Naive thymus-derived CD8-positive, alpha-beta T cell (primary cell): ENCODE measurements at regions not wholly inside any gene's neighbourhood (a gene's known extent, or its start where the extent isn't known, plus 50 kb on each side); places are given as distances from the start of the nearest gene placed in this dataset.

Source experiments
- ATAC-seq, 2 donors: fragments of 150-1000 bp; cut with Tn5 transposase in 1 of 2; sonication (Bioruptor Pico), chemical (Tn5 transposase) in 1 of 2; 1 replicate in 1 of 2; 2 replicates in 1 of 2; pipeline ENCODE4 v1.10.0; 2021; ENCODE audit warnings: mild to moderate bottlenecking in 2 of 2, moderate library complexity in 2 of 2
- POLR2A ChIA-PET: fragments of 350-600 bp; sonication (Branson Sonifier 250); formaldehyde crosslinking; loops from one replicate; lab custom pipeline; 2021; ENCODE audit warnings: antibody characterized with exemption; lab: Charles Lee
- DNase-seq, 10 donors: peaks; one replicate each; pipeline versions ENCODE4 v3.0.0 to v3.0.0-alpha.2; 2020 to 2022
- H3K27ac Mint-ChIP-seq, 10 donors: one replicate each; pipeline ENCODE4 v1.8.0; 2020 to 2022; ENCODE audit warnings: mild to moderate bottlenecking in 10 of 10, mixed read lengths in 10 of 10, moderate library complexity in 4 of 10, inconsistent platforms in 1 of 10
- H3K27me3 Mint-ChIP-seq, 5 donors: one replicate each; pipeline ENCODE4 v1.8.0; 2021 to 2022; ENCODE audit warnings: mixed read lengths in 5 of 5
- H3K36me3 Mint-ChIP-seq, 3 donors: one replicate each; pipeline ENCODE4 v1.8.0; 2020 to 2022; ENCODE audit warnings: mixed read lengths in 3 of 3, mild to moderate bottlenecking in 2 of 3, inconsistent platforms in 1 of 3
- H3K4me1 Mint-ChIP-seq, 4 donors: one replicate each; pipeline ENCODE4 v1.8.0; 2021 to 2022; ENCODE audit warnings: mixed read lengths in 4 of 4
- H3K4me3 Mint-ChIP-seq, 10 donors: one replicate each; pipeline ENCODE4 v1.8.0; 2020 to 2022; ENCODE audit warnings: mild to moderate bottlenecking in 10 of 10, mixed read lengths in 10 of 10, moderate library complexity in 6 of 10, inconsistent platforms in 1 of 10
- H3K9me3 Mint-ChIP-seq, 9 donors: one replicate each; pipeline ENCODE4 v1.8.0; 2020 to 2022; ENCODE audit warnings: mixed read lengths in 9 of 9, mild to moderate bottlenecking in 3 of 9, inconsistent platforms in 1 of 9, moderate library complexity in 1 of 9

DNA sequence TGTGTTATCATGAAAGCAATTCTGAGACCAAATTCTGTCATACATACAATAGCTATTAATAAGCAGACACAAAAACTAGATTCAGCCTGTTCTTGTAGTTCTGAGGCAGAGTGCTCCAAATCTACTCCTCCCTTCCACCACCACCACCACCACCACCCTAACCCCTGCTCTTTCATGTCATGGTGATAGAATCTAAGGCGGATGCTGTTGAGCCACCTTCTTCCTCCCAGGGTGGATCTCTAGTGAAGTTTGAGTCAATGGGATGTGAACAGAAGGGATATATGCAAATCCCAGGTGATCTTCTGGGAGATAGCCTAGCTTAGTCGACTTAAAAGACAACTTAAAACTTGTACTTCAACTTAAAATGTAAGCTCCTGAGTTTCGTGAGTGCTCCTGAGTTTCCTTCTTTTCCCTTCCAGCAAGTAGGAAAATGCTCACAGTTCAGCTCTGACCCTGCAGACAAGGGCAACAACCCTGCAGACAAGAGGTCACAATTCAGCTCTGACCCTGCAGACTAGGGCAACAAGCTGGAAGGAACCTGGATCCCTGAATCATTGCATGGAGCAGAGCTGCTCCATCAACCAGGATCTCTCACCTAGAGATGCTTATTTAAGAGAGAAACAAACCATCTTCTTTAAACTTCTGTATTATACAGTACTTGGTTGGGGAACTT lies 204.1 kb downstream of the TTC8 start:
- Mint-ChIP-seq H3K4me3 (peak overlapping the region; percentile 5 to 66 (median 46)), H3K27ac (peak overlapping the region in 2 of 10 donors; percentile 5 to 61), H3K27me3 (peaks cover 36 to 59% (median 57%) of the 10 kb centered on the region in 5 donors), H3K36me3 (no peaks in the 10 kb centered on the region), H3K4me1 (peaks cover 0 to 8% (median 3%) of the 10 kb centered on the region in 4 donors), H3K9me3 (no peaks in the 10 kb centered on the region)
- DNase-seq (no peak), ATAC-seq (no peak)
- POLR2A ChIA-PET, result no interaction called here

DNA sequence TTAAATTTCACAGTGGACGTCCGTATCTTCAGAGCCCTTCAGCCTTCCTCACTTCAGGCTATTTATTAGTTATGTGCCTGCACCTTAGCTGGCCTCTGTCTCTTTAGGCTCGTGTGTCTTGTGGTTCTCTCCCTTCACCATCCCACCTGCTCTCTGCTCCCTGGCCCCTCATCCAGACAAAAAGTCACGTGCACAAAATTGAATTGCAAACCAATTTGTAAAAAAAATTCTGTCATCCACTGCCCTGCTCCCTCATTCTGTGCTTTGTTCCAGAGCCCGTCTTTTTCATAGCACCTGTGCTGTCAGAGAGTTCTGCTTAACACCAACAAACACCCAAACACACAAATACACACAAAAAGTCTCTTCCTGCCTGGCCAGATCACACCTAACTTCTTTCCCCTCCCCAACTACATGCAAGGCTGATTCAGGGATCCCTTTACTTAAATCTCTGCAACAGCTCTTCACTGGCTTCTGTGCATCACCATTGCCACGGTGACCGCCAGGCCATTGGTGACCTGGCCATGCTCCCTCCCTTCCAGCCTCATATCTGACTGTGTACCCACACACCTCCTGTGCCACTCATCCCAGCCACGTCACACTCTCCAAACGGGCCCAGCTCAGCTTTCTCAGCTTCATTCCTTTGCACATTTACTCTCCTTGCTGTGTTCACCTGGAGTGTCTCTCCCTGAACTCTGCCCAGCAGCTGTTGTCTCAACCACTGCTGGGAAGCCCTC lies 205.7 kb downstream of the TTC8 start:
- peaks cover 0 to 8% (median 3%) of the 10 kb centered on the region in 4 donors for H3K4me1 Mint-ChIP-seq
- peaks cover 27 to 49% (median 43%) of the 10 kb centered on the region in 5 donors for H3K27me3 Mint-ChIP-seq
- no peaks in the 10 kb centered on the region for H3K9me3 Mint-ChIP-seq
- peak overlapping the region in 1 of 10 donors; percentile 7 for H3K4me3 Mint-ChIP-seq
- DNase-seq, result no peak
- H3K27ac Mint-ChIP-seq, result peak overlapping the region in 1 of 10 donors; percentile 17
- POLR2A ChIA-PET, result no interaction called here
- H3K36me3 Mint-ChIP-seq, result no peaks in the 10 kb centered on the region
- no peak for ATAC-seq

DNA sequence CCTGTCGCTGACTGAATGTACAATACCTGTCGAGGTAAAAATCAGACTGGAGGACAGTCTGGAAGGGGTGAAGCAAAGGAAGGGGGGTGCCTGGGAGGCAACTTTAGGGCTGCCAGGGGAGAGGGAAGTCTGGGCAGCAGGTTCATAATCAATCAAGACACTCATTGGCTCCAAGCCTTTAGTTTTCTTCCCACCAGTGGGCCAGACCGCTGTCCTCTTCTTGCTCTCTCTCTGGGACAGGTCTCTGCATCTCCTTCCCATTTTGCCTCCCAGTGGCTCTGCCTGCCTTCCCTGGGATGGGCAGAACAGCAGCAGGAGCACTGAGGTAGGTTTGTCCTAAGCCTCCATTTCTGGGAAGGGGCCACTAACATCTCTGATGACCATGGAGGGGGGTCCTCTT lies 206.5 kb downstream of the TTC8 start:
- H3K4me3 Mint-ChIP-seq, result no peak overlapping the region
- H3K27ac Mint-ChIP-seq, result peak overlapping the region in 1 of 10 donors; percentile 17
- no peaks in the 10 kb centered on the region for H3K36me3 Mint-ChIP-seq
- POLR2A ChIA-PET, result no interaction called here
- DNase-seq (no peak), ATAC-seq (no peak)
- H3K9me3 Mint-ChIP-seq, result no peaks in the 10 kb centered on the region
- peaks cover 27 to 51% (median 42%) of the 10 kb centered on the region in 5 donors for H3K27me3 Mint-ChIP-seq
- H3K4me1 Mint-ChIP-seq, result peaks cover 0 to 8% (median 3%) of the 10 kb centered on the region in 4 donors

DNA sequence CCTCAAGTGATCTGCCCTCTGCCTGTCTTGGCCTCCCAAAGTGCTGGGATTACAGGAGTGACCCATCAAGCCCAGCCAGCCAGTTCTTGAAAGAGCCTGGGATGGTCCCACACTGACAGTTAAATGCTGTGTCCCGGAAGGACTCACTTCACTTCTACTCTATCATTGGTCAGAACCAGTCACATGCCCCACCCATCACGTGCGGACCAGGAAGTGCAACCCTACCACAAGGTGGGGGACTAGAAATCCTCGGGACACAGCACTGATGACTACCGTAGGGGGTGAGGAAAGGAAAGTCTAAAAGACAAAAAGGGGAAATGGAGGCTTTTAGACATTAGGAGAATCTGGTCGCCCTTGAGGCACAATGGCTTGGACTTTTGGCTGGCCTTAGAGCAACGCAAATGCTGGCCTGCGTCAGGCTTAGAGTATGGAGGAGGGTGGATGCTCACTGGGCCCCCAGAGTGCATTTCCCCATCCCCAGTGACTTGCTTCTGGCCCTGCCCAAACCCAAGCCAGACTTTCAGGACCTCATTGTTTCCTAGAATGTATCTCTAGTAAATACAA lies 207.7 kb downstream of the TTC8 start:
- POLR2A ChIA-PET, result no interaction called here
- Mint-ChIP-seq H3K9me3 (no peaks in the 10 kb centered on the region), H3K36me3 (no peaks in the 10 kb centered on the region), H3K4me3 (no peak overlapping the region), H3K4me1 (peaks cover 0 to 8% (median 3%) of the 10 kb centered on the region in 4 donors), H3K27ac (no peak overlapping the region), H3K27me3 (peaks cover 27 to 54% (median 43%) of the 10 kb centered on the region in 5 donors)
- no peak for DNase-seq
- ATAC-seq, result no peak

DNA sequence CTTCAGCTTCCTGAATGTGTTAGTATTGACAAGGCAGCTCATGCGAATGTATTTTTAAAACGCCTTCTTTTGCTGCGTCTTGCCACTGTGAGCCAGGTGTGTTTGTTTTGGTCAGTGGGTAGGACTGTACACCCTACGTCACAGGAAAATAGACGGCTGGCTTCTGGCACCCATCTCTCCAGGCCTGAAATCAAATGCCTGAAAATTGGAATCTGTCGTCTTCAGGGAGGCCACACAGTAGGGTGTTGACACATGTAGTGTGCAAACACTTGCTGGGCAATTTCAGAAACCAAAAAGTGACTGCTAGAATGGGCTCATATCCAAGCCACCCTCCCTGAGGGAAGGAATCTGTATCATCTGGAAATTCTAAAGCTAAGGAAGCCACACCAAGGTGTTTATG lies 209.3 kb downstream of the TTC8 start:
- Mint-ChIP-seq H3K27me3 (peaks cover 19 to 50% (median 42%) of the 10 kb centered on the region in 5 donors), H3K4me1 (no peaks in the 10 kb centered on the region), H3K27ac (no peak overlapping the region), H3K4me3 (no peak overlapping the region), H3K9me3 (no peaks in the 10 kb centered on the region), H3K36me3 (no peaks in the 10 kb centered on the region)
- no peak for DNase-seq
- no peak for ATAC-seq
- POLR2A ChIA-PET, result no interaction called here

DNA sequence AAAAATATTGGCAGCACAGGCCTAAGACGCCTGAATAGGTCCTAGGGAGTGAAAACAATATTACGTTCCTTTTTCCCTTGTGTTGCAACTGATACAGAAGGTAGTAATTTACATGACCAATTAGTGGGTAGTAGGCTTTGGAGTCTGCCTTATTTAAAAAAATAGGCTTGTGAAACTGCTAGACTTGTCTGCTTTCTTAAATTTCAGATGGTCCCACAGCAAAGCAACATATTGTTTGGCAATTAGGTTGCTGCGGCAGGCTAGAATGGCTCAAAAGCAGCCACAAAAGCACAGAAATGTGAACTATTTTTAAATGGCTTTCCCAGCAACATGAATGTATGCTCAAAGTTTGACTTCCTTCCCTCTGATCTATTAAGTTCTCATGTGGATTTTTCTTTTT lies 211.9 kb downstream of the TTC8 start:
- DNase-seq, result no peak
- Mint-ChIP-seq H3K36me3 (no peaks in the 10 kb centered on the region), H3K27ac (no peak overlapping the region), H3K27me3 (peaks cover 9 to 39% (median 26%) of the 10 kb centered on the region in 5 donors), H3K4me3 (no peak overlapping the region), H3K4me1 (peaks cover 3 to 14% (median 10%) of the 10 kb centered on the region in 4 donors), H3K9me3 (no peaks in the 10 kb centered on the region)
- no peak for ATAC-seq
- POLR2A ChIA-PET, result no interaction called here

DNA sequence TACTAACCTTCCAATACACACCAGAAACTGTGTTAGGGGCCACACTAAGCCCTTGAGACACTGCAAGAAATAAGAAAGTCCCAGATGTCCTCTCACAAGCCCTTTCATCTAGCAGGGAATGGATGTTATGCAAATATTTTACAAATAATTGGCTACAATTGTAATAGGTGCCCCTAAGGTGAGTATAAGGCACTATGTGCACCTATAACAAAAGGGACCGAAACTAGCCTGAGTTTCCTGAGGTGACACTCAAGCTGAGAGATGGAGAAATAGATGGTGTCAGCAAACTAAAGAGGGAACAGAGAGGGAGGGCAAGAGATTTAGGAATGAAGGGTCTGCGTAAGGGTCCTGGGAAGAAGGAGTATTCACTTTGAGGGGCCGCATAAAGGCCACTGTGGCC lies 212.6 kb downstream of the TTC8 start:
- Mint-ChIP-seq H3K36me3 (no peaks in the 10 kb centered on the region), H3K4me1 (peaks cover 4 to 18% (median 10%) of the 10 kb centered on the region in 4 donors), H3K27me3 (peaks cover 9 to 39% (median 25%) of the 10 kb centered on the region in 5 donors), H3K9me3 (peaks cover 0 to 2% (median 0%) of the 10 kb centered on the region in 9 donors), H3K27ac (peak overlapping the region in 1 of 10 donors; percentile 71), H3K4me3 (no peak overlapping the region)
- POLR2A ChIA-PET, result no interaction called here
- DNase-seq, result no peak
- no peak for ATAC-seq

DNA sequence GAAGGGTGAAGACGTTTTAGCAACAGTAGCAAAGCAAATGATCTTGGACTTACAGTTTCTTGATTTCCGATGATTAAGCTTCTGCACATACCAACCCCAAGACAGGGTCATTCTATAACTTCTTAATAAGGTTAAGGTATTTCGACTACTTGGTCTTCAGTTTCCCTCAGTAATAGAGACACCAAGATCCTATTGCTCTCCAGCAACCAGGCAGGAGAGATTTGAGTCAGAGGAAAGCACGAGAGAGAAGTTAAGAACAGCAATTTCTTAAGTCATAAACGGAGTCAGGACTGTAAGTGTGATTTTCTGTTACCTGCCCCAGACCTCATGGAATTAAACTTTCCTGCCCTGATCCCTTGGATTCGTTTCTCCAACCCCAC lies 215.6 kb downstream of the TTC8 start:
- DNase-seq (no peak), ATAC-seq (no peak)
- H3K36me3 Mint-ChIP-seq, result peaks cover 0 to 8% (median 7%) of the 10 kb centered on the region in 3 donors
- no peak overlapping the region for H3K27ac Mint-ChIP-seq
- peaks cover 0 to 14% (median 3%) of the 10 kb centered on the region in 9 donors for H3K9me3 Mint-ChIP-seq
- H3K4me3 Mint-ChIP-seq, result peak overlapping the region in 8 of 10 donors; percentile 67 to 86 (median 78)
- POLR2A ChIA-PET, result no interaction called here
- H3K27me3 Mint-ChIP-seq, result peaks cover 4 to 43% (median 24%) of the 10 kb centered on the region in 5 donors
- H3K4me1 Mint-ChIP-seq, result peaks cover 4 to 19% (median 10%) of the 10 kb centered on the region in 4 donors

DNA sequence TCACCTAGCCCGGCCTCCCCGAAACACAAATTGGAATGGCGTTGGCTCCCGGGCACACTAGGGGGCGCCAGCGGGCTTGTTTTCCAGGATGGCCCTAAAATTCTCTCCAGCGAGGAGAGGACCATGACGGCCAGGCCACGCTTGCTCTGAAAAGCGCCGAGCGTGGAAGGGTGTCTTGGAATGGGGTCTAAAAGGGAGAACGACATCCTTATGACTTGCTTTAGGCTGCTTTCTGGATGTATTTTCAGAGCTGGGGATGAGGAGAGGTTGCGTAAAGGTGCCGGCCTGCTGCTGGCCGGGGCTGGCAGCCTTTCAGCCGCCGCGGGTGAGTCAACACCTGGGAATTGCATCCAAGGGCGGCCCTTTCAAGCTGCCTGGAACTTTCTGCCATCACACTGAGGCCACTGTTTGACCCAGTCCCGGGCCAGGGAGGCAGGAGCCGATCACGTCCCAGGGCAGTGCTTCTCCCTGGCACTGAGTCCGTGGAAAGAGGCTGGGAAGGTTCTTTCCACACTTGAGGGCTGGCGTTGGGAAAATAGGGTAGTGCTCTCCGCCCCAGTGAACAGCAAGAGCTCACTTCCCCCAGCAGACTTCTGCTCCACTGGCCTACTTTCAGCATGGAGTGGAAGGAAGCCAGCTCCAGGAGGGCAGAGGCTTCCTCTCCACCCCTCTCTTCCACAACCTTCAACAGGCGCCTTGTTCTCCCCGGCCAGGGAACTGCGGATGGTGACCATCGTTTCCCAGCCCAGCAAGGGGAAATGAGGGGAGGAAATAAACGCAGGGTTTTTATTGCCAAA lies 216.2 kb downstream of the TTC8 start:
- H3K27ac Mint-ChIP-seq, result peak overlapping the region in 1 of 10 donors; percentile 85

DNA sequence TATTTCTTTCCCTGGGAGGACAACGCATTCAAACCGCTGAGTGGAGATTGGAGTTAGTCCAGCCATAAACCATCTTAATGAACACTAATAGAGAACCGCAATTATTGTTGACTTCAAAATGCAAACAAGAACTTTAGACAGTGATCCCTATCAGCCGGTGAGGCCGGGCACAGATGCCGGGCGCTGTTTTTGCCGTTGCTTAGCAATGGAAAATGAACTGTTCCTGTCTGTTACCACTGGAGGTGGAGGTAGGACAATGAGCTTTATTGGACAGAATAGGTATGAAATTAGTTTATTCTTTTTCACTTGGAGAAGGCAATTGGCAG lies 216.8 kb downstream of the TTC8 start:
- POLR2A ChIA-PET, result no interaction called here
- H3K27me3 Mint-ChIP-seq, result peaks cover 0 to 35% (median 18%) of the 10 kb centered on the region in 5 donors

More for the DNA sequence above, 216.2 kb downstream of the TTC8 start:
- Mint-ChIP-seq H3K36me3 (peaks cover 0 to 8% (median 7%) of the 10 kb centered on the region in 3 donors), H3K9me3 (peaks cover 0 to 14% (median 3%) of the 10 kb centered on the region in 9 donors), H3K4me3 (peak overlapping the region; percentile 67 to 86 (median 77)), H3K27me3 (peaks cover 0 to 37% (median 19%) of the 10 kb centered on the region in 5 donors), H3K4me1 (peaks cover 4 to 19% (median 10%) of the 10 kb centered on the region in 4 donors)
- ATAC-seq, result peak; percentile 75 to 76
- peak; percentile 54 to 88 (median 76) for DNase-seq
- POLR2A ChIA-PET, result no interaction called here

DNA sequence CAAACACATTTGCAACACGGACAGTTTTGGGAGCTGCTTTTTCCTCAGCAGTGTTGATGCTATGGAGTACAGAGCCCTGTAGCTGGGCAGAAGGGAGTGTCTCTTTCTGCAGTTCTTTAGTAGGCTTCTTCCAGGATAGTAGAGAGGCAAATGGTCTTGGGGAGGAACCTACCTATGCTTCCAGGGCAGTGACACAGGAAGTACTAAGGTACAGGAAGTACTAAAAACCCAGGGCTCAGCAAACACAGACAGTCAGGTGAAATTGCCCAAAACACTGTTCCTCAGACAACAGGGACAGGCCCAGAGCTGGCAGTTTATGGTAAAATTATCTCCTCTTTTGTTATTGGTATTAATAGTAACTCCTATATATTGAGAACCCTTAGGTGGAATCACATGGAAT lies 217.6 kb downstream of the TTC8 start:
- POLR2A ChIA-PET, result no interaction called here
- no peak for DNase-seq
- peaks cover 0 to 28% (median 17%) of the 10 kb centered on the region in 5 donors for H3K27me3 Mint-ChIP-seq
- H3K9me3 Mint-ChIP-seq, result peaks cover 0 to 14% (median 3%) of the 10 kb centered on the region in 9 donors
- ATAC-seq, result no peak
- peaks cover 4 to 19% (median 10%) of the 10 kb centered on the region in 4 donors for H3K4me1 Mint-ChIP-seq
- H3K36me3 Mint-ChIP-seq, result peaks cover 0 to 8% (median 7%) of the 10 kb centered on the region in 3 donors
- no peak overlapping the region for H3K4me3 Mint-ChIP-seq
- no peak overlapping the region for H3K27ac Mint-ChIP-seq

More for the DNA sequence above, 216.8 kb downstream of the TTC8 start:
- Mint-ChIP-seq H3K36me3 (peaks cover 0 to 8% (median 7%) of the 10 kb centered on the region in 3 donors), H3K9me3 (peaks cover 0 to 14% (median 3%) of the 10 kb centered on the region in 9 donors), H3K4me3 (peak overlapping the region in 7 of 10 donors; percentile 12 to 86 (median 80)), H3K4me1 (peaks cover 4 to 19% (median 10%) of the 10 kb centered on the region in 4 donors), H3K27ac (no peak overlapping the region)
- no peak for DNase-seq
- ATAC-seq, result no peak

DNA sequence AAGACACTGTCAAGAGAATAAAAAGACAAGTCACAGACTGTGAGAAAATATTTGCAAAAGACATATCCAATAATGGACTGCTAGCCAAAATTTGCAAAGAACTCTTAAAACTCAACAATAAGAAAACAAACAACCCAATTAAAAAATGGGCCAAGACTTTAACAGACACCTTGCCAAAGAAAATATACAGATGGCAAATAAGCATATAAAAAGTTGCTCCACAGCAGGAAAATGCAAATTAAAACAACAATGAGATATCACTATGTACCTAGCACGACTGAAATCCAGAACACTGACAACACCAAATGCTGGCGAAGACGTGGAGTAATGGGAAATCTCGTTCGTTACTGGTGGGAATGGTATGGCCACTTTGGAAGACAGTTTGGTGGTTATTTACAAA lies 228.9 kb downstream of the TTC8 start:
- DNase-seq (no peak), ATAC-seq (no peak)
- Mint-ChIP-seq H3K4me3 (no peak overlapping the region), H3K27ac (no peak overlapping the region), H3K36me3 (peaks cover 0 to 5% (median 0%) of the 10 kb centered on the region in 3 donors), H3K9me3 (peaks cover 0 to 21% (median 9%) of the 10 kb centered on the region in 9 donors), H3K4me1 (no peaks in the 10 kb centered on the region), H3K27me3 (peaks cover 0 to 2% (median 0%) of the 10 kb centered on the region in 5 donors)
- POLR2A ChIA-PET, result no interaction called here
